H7 (cell line): ENCODE measurements at regions not wholly inside any gene's neighbourhood (a gene's known extent, or its start where the extent isn't known, plus 50 kb on each side); places are given as distances from the start of the nearest gene placed in this dataset.
"Not testable (repeated sequence)": the region's sequence is repeated elsewhere in the genome, so short reads cannot be mapped to it uniquely, and the experiment has no call there.

Source experiments
- DNase-seq: peaks from one replicate; pipeline ENCODE4 v3.0.0; 2012
- H3K27me3 ChIP-seq: 2 replicates; pipeline ENCODE4 v1.6.0; 2011; ENCODE audit warnings: mild to moderate bottlenecking, low read length; ENCODE audit not compliant: control insufficient read depth, insufficient read depth
- H3K36me3 ChIP-seq: replicated peaks from 2 replicates; pipeline ENCODE4 v1.5.1; 2011; ENCODE audit warnings: low read length; ENCODE audit not compliant: control insufficient read depth, insufficient read depth
- H3K4me3 ChIP-seq: 2 replicates; pipeline ENCODE4 v1.5.1; 2011; ENCODE audit warnings: low read depth, mild to moderate bottlenecking, control low read depth, low read length, moderate library complexity; ENCODE audit not compliant: insufficient read depth

GRCh38 chr7:96923345-96923744 is 82.0 kb upstream of the DLX6 start:
- H3K36me3 ChIP-seq, H3K27me3 ChIP-seq, DNase-seq, H3K4me3 ChIP-seq: not testable (repeated sequence)

- DNase-seq: no peak
- H3K36me3 ChIP-seq: no peaks in the 10 kb centered on the region
- no peak overlapping the region for H3K4me3 ChIP-seq
- no peaks in the 10 kb centered on the region for H3K27me3 ChIP-seq
Observed at GRCh38 chr7:96927131-96927530, 78.2 kb upstream of the DLX6 start.

GRCh38 chr7:96928965-96929364 is 76.4 kb upstream of the DLX6 start:
- Histone ChIP-seq H3K27me3 (no peaks in the 10 kb centered on the region), H3K36me3 (no peaks in the 10 kb centered on the region), H3K4me3 (no peak overlapping the region)
- no peak for DNase-seq

GRCh38 chr7:96931891-96932290 is 73.5 kb upstream of the DLX6 start:
- no peak overlapping the region for H3K4me3 ChIP-seq

GRCh38 chr7:96933067-96933645 is 72.2 kb upstream of the DLX6 start:
- no peaks in the 10 kb centered on the region for H3K27me3 ChIP-seq
- H3K36me3 ChIP-seq: no peaks in the 10 kb centered on the region
- DNase-seq: no peak
- no peak overlapping the region for H3K4me3 ChIP-seq

More at GRCh38 chr7:96931891-96932290, 73.5 kb upstream of the DLX6 start:
- no peak for DNase-seq
- no peaks in the 10 kb centered on the region for H3K36me3 ChIP-seq
- no peaks in the 10 kb centered on the region for H3K27me3 ChIP-seq

GRCh38 chr7:96936621-96937020 is 68.7 kb upstream of the DLX6 start:
- Histone ChIP-seq H3K27me3 (no peaks in the 10 kb centered on the region), H3K4me3 (no peak overlapping the region), H3K36me3 (no peaks in the 10 kb centered on the region)
- no peak for DNase-seq

GRCh38 chr7:96942112-96942511 is 63.2 kb upstream of the DLX6 start:
- Histone ChIP-seq H3K4me3 (no peak overlapping the region), H3K36me3 (no peaks in the 10 kb centered on the region), H3K27me3 (no peaks in the 10 kb centered on the region)
- no peak for DNase-seq

GRCh38 chr7:96949766-96950165 is 55.6 kb upstream of the DLX6 start:
- Histone ChIP-seq H3K36me3 (no peaks in the 10 kb centered on the region), H3K4me3 (no peak overlapping the region), H3K27me3 (no peaks in the 10 kb centered on the region)
- no peak for DNase-seq

GRCh38 chr7:96952974-96953391 is 52.4 kb upstream of the DLX6 start:
- Histone ChIP-seq H3K27me3 (no peaks in the 10 kb centered on the region), H3K36me3 (no peaks in the 10 kb centered on the region), H3K4me3 (no peak overlapping the region)
- DNase-seq: no peak

- Histone ChIP-seq H3K4me3 (no peak overlapping the region), H3K36me3 (no peaks in the 10 kb centered on the region), H3K27me3 (no peaks in the 10 kb centered on the region)
- DNase-seq: no peak
Observed at GRCh38 chr7:96953676-96954513, 51.5 kb upstream of the DLX6 start.
